Retinal pigment epithelial cell (primary cell): ENCODE measurements at regions not wholly inside any gene's neighbourhood (a gene's known extent, or its start where the extent isn't known, plus 50 kb on each side); places are given as distances from the start of the nearest gene placed in this dataset.
A peak's percentile ranks its signal among the peaks of the same experiment; 100 is the strongest.

ENCODE experiments used
- DNase-seq: peaks from one replicate; pipeline ENCODE4 v3.0.0-alpha.2; 2010; ENCODE audit warnings: low read depth
- H3K4me3 ChIP-seq: 2 replicates; pipeline ENCODE4 v1.5.1; 2011; ENCODE audit warnings: mild to moderate bottlenecking, low read length, control low read depth, moderate library complexity
- TF ChIP-seq, protein P1 (sequence below): conservative IDR thresholded peaks from 2 replicates; pipeline ENCODE4 v1.5.1; 2011; ENCODE audit warnings: low read depth, low read length, control low read depth, inconsistent platforms

DNA sequence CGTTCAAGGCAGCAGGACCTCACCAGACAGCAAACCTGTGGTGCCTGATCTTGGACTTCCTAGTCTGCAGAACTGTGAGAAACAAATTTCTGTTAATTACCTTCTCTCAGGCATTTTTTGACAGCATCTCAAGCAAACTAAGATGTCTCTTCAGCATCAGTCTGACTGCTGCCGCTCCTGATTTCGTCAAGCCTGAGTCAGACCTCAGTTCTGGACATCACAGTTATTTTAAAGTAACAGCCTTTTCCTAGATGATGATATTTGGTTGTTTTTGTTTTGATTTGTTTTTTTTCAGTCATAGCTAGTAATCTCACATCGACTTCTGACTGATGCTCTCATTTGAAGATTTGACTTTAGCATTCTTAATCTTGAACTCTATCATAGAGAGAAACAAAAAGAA, 71.9 kb downstream of the BLID start:
- no peak overlapping the region for H3K4me3 ChIP-seq
- no peak for DNase-seq
- TF ChIP-seq, protein P1, sequence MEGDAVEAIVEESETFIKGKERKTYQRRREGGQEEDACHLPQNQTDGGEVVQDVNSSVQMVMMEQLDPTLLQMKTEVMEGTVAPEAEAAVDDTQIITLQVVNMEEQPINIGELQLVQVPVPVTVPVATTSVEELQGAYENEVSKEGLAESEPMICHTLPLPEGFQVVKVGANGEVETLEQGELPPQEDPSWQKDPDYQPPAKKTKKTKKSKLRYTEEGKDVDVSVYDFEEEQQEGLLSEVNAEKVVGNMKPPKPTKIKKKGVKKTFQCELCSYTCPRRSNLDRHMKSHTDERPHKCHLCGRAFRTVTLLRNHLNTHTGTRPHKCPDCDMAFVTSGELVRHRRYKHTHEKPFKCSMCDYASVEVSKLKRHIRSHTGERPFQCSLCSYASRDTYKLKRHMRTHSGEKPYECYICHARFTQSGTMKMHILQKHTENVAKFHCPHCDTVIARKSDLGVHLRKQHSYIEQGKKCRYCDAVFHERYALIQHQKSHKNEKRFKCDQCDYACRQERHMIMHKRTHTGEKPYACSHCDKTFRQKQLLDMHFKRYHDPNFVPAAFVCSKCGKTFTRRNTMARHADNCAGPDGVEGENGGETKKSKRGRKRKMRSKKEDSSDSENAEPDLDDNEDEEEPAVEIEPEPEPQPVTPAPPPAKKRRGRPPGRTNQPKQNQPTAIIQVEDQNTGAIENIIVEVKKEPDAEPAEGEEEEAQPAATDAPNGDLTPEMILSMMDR: no peak

- TF ChIP-seq, protein P1: no peak
- no peak for DNase-seq
- H3K4me3 ChIP-seq: no peak overlapping the region
These were observed 73.0 kb downstream of the BLID start for GRCh38 chr11:122042981-122043380.

GRCh38 chr11:122040464-122040863, 75.6 kb downstream of the BLID start:
- no peak overlapping the region for H3K4me3 ChIP-seq
- no peak for DNase-seq
- TF ChIP-seq, protein P1: no peak

DNA sequence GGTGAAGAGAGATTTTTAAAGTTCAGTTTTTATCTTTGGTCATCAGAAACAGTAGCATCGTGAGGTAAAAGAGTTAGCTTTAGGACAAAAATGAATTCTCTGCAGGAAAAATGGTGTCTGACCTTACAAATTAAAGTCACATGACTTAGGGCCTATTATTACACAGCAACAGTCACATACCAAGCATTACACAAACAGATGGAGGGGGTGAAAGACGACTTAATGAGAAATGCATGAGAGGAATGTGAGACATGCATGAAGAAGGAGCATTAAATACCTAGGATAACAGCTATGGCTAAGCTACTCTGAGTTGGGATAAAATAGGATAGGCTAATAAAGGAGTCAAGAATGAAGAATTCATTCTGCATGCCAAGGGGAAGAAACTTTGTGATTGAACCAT, 77.5 kb downstream of the BLID start:
- TF ChIP-seq, protein P1: no peak
- peak; percentile 90 for DNase-seq
- no peak overlapping the region for H3K4me3 ChIP-seq

DNA sequence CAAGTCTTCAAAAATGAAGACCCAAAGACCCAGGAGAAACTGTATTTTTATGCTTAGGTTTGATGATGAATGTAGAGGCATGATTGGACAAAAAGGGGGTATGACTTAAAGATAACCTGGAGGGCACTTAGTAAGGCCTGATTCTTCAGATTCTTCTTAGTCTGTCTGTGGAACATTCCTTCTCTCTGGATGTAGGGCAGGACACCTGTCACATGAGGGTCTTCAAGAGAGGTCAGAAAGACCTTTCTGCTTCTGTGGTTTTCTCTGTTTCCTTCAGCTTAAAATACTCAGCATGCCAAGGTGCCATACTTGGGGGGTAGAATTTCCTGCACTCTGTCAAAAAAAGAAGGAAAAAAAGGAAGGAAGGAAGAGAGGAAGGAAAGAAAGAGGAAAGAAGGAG, 78.1 kb downstream of the BLID start:
- no peak for DNase-seq
- TF ChIP-seq, protein P1: no peak
- no peak overlapping the region for H3K4me3 ChIP-seq

DNA sequence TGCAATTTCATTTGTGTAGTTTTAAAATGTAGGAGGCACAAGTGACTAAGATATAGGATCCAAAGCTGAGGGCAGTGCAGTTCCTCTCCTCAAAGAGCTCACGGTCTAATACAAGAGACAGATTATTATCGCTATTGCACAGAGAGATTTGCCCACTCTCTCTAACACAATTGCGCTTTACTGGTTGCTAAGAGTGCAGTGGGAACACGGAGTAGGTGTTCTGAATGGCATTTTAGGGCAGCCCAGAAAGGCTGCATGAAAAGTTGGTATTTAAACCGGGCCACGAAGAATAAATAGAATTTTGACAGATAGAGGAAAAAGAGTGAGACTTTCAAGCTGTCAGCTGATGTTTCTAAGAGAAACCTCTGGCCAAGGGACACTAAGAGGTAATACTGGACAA, 79.5 kb downstream of the BLID start:
- no peak overlapping the region for H3K4me3 ChIP-seq
- no peak for DNase-seq
- TF ChIP-seq, protein P1: no peak

DNA sequence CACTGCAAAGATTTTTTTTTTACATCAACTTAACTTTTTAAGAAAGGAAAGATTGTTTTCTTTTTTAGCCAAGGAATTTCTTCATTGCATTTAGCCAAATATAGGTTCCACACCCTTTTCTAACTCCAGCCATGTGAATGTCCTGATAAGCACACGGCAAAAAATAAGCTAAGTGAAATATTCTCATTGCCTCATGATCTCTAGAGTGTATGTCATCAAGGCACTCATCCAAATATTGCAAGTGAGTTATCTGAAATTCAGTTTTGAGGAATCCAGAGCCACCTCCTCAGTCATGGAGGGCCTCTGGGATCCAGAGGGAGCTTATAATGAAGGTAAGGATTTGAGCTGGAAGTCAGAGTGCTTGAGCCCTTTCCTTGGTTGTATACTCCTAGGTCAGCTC, 80.0 kb downstream of the BLID start:
- TF ChIP-seq, protein P1: no peak
- peak; percentile 42 for DNase-seq

More for the DNA sequence above, 80.0 kb downstream of the BLID start:
- no peak overlapping the region for H3K4me3 ChIP-seq
